ENCODE measurements at regions not wholly inside any gene's neighbourhood (a gene's known extent, or its start where the extent isn't known, plus 50 kb on each side); places are given as distances from the start of the nearest gene placed in this dataset.

DNA sequence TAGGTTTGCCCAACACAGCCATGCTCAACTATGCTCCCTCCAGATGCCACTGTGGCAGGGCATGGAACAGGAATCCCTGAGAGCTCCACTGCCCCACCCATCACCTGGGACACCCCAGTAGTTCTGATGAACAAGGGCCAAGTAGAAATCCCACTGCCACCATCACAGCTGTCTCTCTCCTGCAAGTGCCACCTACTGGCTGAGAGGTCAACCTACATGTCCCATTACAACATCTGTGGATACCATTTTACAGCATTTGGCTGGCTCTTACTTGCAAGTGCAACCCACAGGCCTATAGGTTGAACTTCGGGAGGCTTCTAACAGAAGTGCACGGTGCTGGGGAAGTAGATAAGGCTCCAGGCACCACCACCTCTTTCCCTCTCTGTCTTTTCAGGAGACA, 142.5 kb downstream of the CXXC4 start:
- H3K27ac Mint-ChIP-seq, result no peak overlapping the region
- H3K9me3 Mint-ChIP-seq, result peaks cover 6% of the 10 kb centered on the region
- H3K27me3 Mint-ChIP-seq, result no peaks in the 10 kb centered on the region
- H3K4me3 Mint-ChIP-seq, result no peak overlapping the region
- TF ChIP-seq CTCF (conservative IDR thresholded peaks at IDR 0.05), result peak; percentile 37
- no peaks in the 10 kb centered on the region for H3K4me1 Mint-ChIP-seq (ENCODE audit: unreplicated experiment)
- no peak for DNase-seq (ENCODE audit: extremely low spot score, unreplicated experiment)
- H3K36me3 Mint-ChIP-seq, result no peaks in the 10 kb centered on the region

- Mint-ChIP-seq H3K27me3 (no peaks in the 10 kb centered on the region), H3K27ac (no peak overlapping the region), H3K36me3 (no peaks in the 10 kb centered on the region), H3K9me3 (peaks cover under 1% of the 10 kb centered on the region), H3K4me1 (ENCODE audit: unreplicated experiment) (no peaks in the 10 kb centered on the region), H3K4me3 (no peak overlapping the region)
- no peak for TF ChIP-seq CTCF (conservative IDR thresholded peaks at IDR 0.05)
- no peak for DNase-seq (ENCODE audit: extremely low spot score, unreplicated experiment)
Observed at GRCh38 chr4:104351706-104352105, 143.0 kb downstream of the CXXC4 start.

GRCh38 chr4:104345598-104346242, 149.0 kb downstream of the CXXC4 start:
- Mint-ChIP-seq H3K36me3 (no peaks in the 10 kb centered on the region), H3K4me1 (ENCODE audit: unreplicated experiment) (no peaks in the 10 kb centered on the region), H3K27me3 (no peaks in the 10 kb centered on the region), H3K4me3 (no peak overlapping the region), H3K9me3 (no peaks in the 10 kb centered on the region), H3K27ac (no peak overlapping the region)
- DNase-seq (ENCODE audit: extremely low spot score, unreplicated experiment), result no peak
- no peak for TF ChIP-seq CTCF (conservative IDR thresholded peaks at IDR 0.05)

DNA sequence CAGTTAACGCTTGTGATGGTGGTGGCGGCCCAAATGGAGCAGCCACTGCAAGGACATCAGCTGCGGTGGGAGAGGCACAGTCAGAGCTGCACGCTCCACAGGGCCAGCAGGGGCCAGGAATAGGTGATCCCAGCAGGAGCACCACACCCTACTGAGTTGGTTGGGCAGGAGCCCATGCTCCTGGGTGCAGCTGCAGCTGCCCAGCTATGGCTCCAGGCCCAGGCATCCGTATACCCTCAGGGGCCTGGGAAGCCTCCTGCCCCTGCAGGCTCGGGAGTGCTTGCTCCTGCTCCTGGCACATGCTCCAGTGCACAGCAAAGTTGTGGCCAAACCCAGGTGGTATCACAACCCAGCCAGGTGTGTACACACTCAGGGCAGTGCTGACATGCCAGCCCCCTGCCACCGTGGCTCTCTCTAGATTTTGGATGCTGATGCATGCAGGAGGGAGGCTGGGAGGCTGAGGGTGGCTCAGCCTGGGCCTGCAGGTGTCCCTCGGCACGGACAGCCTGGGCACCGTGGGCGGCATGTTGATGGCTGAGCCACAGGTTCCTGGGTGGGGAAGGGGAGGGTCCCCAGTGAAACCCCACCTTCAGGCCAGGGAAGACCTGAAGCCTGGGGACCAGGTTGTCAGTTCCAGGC, 150.2 kb downstream of the CXXC4 start:
- Mint-ChIP-seq H3K9me3 (no peaks in the 10 kb centered on the region), H3K4me3 (no peak overlapping the region), H3K27ac (no peak overlapping the region), H3K4me1 (ENCODE audit: unreplicated experiment) (no peaks in the 10 kb centered on the region), H3K27me3 (no peaks in the 10 kb centered on the region), H3K36me3 (no peaks in the 10 kb centered on the region)
- no peak for DNase-seq (ENCODE audit: extremely low spot score, unreplicated experiment)
- no peak for TF ChIP-seq CTCF (conservative IDR thresholded peaks at IDR 0.05)

DNA sequence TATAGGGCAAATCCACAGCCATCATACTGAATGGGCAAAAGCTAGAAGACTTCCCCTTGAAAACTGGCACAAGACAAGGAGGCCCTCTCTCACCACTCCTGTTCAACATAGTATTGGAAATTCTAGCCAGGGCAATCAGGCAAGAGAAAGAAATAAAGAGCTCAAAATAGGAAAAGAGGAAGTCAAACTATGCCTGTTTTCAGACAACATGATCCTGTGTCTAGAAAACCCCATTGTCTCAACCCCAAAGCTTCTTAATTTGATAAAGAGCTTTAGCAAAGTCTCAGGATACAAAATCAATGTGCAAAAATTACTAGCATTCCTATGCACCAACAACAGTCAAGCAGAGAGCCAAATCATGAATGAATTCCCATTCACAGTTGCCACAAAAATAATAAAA, 160.3 kb downstream of the CXXC4 start:
- TF ChIP-seq CTCF (conservative IDR thresholded peaks at IDR 0.05), result no peak
- Mint-ChIP-seq H3K36me3 (no peaks in the 10 kb centered on the region), H3K4me1 (ENCODE audit: unreplicated experiment) (no peaks in the 10 kb centered on the region), H3K27me3 (no peaks in the 10 kb centered on the region), H3K27ac (no peak overlapping the region), H3K9me3 (no peaks in the 10 kb centered on the region), H3K4me3 (no peak overlapping the region)
- no peak for DNase-seq (ENCODE audit: extremely low spot score, unreplicated experiment)
